ENCODE measurements at regions not wholly inside any gene's neighbourhood (a gene's known extent, or its start where the extent isn't known, plus 50 kb on each side); places are given as distances from the start of the nearest gene placed in this dataset.

DNA sequence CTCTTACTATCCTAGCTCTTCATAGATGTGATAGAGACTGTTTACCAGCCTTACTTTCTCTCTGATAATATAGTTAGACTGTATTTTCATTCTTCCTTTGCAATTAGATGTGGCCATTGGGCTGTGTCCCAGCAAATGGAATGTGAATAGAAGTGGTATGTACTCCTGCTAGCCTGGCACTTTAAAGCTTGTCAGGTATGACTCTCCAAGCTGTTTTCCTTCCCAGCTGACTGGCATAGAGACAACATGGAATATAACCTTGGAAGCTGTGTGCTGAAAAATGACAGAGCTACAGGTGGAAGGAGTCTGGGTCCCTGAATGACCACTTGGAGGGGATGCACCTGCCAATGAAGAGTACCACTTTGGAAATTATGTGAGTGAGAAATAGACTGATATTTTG lies 116.2 kb downstream of the DIRAS2 start:
- TF ChIP-seq, protein P1, sequence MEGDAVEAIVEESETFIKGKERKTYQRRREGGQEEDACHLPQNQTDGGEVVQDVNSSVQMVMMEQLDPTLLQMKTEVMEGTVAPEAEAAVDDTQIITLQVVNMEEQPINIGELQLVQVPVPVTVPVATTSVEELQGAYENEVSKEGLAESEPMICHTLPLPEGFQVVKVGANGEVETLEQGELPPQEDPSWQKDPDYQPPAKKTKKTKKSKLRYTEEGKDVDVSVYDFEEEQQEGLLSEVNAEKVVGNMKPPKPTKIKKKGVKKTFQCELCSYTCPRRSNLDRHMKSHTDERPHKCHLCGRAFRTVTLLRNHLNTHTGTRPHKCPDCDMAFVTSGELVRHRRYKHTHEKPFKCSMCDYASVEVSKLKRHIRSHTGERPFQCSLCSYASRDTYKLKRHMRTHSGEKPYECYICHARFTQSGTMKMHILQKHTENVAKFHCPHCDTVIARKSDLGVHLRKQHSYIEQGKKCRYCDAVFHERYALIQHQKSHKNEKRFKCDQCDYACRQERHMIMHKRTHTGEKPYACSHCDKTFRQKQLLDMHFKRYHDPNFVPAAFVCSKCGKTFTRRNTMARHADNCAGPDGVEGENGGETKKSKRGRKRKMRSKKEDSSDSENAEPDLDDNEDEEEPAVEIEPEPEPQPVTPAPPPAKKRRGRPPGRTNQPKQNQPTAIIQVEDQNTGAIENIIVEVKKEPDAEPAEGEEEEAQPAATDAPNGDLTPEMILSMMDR (conservative IDR thresholded peaks at IDR 0.05; ENCODE audit: low read depth, low read length) = no peak
- no peak for TF ChIP-seq EZH2 (IDR thresholded peaks at IDR 0.05; ENCODE audit: borderline replicate concordance, low read depth, low read length, poor library complexity, severe bottlenecking)
